Myocyte (in vitro differentiated cells): ENCODE measurements at regions not wholly inside any gene's neighbourhood (a gene's known extent, or its start where the extent isn't known, plus 50 kb on each side); places are given as distances from the start of the nearest gene placed in this dataset. TPM values are rescaled to one million over a fixed set of nuclear protein-coding genes. Genes with fewer than 3 reads are reported as not detected.

Experiments used
- DNase-seq: peaks from one replicate; pipeline ENCODE4 v3.0.0-alpha.2; 2012; ENCODE audit warnings: low read depth
- microRNA counts: library from miRNA; unstranded; fragments of <30 nt; microRNA quantifications from one replicate; lab custom pipeline; 2016
- microRNA-seq: library from miRNA; unstranded; fragments of <30 nt; microRNA quantifications from one replicate; pipeline ENCODE4, GENCODE V29; 2016

GRCh38 chr11:43602670-43603069, 77.9 kb upstream of the HSD17B12 start:
- no peak for DNase-seq

- DNase-seq: no peak
Measured at GRCh38 chr11:43614214-43614613, 66.3 kb upstream of the HSD17B12 start.

- DNase-seq: no peak
Measured at GRCh38 chr11:43619863-43620505, 60.6 kb upstream of the HSD17B12 start.

- no peak for DNase-seq
Measured at GRCh38 chr11:43626798-43627197, 53.7 kb upstream of the HSD17B12 start.

MicroRNA genes in the stretch of these regions (microRNA counts, 767-probe panel; counts per million panel counts)
- microRNA hsa-miR-129-2-3p (lab: Ali Mortazavi, UCI) (not detected), microRNA hsa-miR-129-5p (lab: Ali Mortazavi, UCI) (not detected), microRNA hsa-miR-670 (lab: Ali Mortazavi, UCI) (not detected)

Small RNA genes in the stretch of these regions (microRNA-seq; reads per million reads assigned to microRNA genes)
- gene MIR129-2: not detected
- gene MIR670: not detected
